Activated CD4-positive, alpha-beta T cell treated with anti-CD3 and anti-CD28 coated beads, Interleukin-10, Interleukin-2, amounts not matched to agents 100 ng/mL and 50 ng/mL, durations not matched to agents 16 hours and 8 hours (primary cell): ENCODE measurements at regions not wholly inside any gene's neighbourhood (a gene's known extent, or its start where the extent isn't known, plus 50 kb on each side); places are given as distances from the start of the nearest gene placed in this dataset.
A peak's percentile ranks its signal among the peaks of the same experiment; 100 is the strongest.

Source experiments
- DNase-seq: peaks from one replicate; pipeline ENCODE4 v3.0.0-alpha.2; 2020

DNA sequence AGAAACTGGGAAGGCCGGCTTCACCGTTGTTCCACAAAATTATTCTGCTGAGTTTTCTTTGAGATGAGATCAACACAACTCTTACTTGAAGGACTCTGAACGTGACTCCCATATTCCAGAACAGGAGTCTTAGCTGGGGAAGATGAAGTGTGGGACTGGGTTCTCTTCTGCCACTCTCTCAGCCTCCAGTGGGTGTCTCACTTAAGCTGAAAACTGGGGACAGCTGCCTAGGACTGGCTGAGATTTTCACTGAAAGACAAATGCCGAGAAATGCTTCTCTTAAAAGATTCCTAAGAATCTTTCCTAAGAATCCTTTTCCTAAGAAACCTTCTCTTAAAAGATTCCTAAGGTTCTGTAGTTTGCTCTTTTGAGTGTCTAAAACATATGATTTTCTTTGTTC lies 156.6 kb upstream of the LHCGR start:
- DNase-seq, result no peak

DNA sequence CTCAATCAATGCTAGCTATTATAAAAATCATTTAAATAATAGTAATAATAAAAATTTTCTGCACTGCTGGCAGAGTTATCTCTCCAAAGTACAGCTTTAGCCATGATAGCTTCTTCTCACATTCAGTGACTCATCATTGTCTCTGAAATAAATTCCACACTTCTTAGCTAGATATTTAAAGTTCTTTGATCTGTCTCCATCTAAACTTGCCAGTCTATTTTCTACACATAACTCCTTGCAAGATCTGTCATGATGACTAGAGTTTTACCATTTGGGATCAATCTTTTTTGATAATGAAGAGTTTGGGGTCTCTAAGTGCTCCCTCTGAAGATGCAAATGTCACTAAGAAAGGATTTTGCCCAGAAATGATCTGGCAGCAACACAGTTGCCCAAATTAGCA lies 155.4 kb upstream of the LHCGR start:
- DNase-seq, result no peak

DNA sequence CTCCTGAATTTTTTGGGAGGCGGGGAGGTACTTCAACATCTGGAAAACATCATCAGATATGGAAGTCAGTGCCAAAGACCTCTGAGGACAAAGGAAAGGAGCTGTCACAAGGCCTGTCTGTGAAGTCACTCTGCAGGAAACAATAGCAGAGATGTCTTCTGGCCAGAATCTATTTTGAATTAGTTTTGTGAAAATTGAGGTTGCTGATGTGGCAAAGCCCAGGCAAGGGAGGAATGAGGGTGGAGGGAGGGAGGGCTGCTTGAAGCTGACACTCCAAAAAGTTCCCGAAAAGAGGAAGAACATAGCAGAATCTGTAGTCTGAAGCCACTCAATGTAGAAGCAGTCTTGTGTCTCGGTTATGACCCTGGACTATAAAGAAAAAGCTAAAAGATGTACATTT lies 151.1 kb upstream of the LHCGR start:
- no peak for DNase-seq

DNA sequence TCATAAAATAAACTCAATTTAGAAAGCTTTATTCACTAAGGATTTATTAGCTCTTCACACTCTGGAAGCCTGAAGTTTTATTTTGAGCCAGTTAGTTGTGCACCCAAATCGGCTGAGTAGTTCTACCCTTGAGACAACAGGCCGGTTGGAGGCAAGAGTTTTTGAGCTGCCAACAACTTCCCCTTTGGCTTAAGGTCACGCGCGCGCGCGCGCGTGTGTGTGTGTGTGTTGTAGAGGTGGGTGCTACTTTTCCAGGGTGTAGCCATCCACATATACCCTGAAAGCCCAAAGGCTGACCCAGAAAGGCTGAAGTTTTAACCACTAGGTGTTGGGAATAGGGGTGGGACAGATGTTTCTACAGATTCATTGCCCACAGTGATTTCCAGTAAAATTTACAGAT lies 150.2 kb upstream of the LHCGR start:
- no peak for DNase-seq

DNA sequence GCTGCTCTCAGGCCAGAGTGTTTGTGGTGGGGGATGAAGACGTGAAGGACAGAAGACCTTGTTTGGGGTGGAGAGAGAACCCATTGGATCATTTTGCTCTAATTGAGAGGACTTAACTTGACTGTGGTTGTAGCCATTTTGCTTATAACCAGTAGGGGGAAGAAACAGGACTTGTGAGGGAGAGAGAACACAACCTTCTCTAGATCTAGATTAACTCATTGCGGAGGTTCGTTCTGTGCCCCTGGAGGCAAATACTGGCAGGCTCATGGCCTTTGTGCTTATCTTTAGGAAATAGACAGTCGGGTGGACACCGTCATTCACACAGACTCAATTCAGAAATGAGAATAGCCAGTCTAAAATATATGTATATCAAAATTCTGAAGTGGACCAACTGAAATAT lies 147.0 kb upstream of the LHCGR start:
- DNase-seq, result no peak

DNA sequence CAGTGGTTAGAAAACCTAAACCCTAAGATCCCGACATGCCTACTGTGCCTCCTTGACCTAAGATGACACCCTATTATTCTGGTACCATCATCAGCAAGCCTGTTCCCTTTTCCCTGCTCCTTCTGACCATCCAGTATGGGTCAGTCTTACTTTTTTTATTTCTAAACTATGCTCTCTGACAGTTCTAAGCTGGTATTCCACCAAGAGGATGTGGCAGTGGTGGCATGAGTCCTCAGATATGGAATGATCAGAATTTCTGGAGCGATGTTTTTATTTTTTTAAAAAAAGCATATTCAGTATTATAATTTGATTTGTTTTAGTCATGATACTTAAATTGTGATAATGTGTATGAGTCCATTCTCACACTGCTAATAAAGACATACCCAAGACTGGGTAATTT lies 145.9 kb upstream of the LHCGR start:
- DNase-seq, result no peak

DNA sequence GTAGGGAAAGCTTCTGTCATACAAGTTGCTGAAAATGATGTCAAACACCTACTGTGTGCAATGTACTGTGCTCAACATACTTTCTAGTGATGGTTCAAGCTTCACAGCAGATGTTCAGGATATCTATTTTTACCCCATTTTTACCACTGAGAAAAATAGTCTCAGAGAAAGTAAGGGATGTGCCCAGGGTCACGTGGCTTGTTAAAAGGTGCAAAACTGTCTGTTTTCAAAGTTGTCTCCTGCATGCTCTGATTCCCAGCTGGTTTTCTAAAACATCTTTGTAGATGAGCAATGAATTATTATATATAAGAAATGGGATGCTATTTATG lies 145.5 kb upstream of the LHCGR start:
- no peak for DNase-seq

DNA sequence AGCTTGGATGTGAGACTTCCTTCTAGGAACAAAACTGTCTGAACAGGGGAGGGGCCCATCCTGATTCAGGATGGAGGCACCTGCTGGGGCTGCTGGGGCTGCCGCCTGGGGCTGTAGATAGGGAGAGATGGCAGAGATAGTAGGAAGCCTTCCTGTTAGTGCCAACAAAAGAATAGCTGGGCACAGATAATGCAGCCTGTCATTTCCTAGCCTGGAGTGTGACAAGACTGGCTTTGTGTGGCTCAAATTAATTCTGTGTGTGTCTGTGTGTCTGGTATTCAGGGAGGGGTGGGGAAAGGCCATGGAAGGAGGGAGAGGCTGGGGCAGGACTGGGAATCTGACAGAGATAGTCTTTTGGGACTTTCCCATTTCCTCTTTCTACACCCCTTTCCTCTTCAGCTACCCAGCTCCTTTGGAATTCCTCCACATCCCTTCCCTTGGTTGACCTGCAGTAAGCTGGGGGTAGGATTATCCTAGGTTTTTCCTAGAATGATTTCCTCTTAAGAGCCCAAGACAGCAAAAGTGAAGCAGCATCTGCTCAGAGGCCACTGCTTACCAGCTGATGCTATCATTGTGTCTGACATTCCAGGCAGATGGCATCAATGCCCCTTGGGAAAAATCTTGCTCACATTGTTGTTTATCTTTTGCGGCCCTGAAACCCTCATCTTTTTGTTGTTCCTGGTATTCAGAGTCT lies 144.9 kb upstream of the LHCGR start:
- no peak for DNase-seq

DNA sequence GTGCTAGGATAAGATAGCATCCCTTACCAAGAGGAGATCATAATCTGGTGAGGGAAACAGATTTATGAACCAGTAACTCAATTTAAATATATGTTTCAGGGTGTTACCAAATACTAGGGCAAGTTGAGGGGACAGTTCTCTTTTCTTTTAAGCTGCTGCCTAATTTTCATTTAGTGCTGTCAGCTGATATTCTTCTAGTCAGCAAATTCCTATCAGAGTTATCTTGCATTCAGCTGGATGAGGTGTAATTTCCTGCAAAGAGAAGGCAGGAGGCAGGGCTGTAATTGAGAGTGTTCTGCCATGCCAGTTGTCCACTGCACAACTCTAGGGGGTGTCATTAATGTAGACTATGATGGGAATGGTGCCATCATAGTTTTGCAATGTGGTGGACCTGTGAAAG lies 141.3 kb upstream of the LHCGR start:
- no peak for DNase-seq

DNA sequence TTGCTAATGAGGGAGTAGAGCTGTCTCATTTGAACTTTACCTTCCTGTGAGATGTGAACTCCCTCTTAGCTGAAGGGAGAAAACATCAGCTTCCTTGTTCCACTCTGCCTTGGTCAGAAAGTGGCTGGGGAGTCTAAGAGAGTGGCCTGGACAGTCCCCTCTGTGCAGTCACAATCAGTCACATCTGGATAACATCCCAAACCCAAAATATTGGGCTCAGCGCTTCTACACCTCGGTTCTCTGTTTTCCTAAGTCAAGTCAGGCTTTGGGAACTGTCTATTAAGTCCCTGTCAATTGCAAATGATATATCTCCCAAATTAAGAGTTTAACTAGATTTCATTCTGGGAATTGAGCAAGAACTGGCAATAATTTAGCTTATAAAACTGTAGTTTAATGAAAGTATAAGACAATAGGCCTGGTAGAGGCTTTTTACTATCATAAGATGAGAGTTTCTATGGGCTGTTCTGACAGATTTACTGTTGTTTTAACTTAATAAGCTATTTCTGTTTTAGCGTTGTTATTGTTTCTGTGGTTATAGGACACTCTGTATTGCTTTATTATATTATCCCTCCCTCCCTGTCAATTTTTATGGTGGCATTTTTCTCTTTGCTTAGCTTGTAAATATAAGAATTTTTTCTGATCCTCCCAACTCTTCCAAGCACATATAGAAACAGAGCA lies 135.1 kb upstream of the LHCGR start:
- no peak for DNase-seq

DNA sequence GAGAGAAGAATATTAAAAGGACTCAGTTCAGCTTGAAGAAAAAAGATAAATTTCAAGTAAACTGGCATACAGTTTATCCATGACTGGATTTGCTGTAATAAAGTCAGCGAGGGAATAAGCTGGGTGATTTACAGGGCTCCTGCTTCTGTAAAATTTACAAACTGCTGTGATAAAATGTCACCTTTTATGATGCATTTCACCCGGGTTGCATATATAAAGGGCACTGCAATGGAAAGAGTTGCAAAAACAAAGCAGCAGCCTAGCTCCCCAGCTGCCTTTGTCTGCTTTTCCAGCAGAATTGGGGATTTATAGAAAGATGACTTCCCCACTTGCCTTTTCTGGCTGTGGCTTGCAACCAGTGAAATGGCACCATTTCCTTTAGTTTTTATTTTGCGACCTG lies 132.5 kb upstream of the LHCGR start:
- no peak for DNase-seq

DNA sequence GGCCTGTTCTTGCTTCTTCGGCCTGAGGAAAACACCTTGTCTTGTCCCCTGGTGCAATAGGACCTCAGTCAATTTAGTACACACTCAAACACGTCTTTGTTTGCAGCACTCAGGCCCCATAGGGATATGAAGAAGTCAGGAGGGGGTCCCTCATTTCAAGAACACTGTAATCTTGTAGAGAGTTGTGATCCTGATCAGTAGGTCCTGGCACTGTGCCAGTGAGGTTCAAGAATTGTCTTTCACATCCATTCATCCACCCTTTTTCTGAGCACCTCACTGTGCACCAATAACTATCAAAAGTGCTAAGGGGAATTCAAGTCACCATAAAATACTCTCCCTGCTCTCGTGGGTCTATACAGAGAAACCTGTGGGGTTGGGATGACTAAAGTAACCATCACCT lies 131.4 kb upstream of the LHCGR start:
- DNase-seq, result no peak

DNA sequence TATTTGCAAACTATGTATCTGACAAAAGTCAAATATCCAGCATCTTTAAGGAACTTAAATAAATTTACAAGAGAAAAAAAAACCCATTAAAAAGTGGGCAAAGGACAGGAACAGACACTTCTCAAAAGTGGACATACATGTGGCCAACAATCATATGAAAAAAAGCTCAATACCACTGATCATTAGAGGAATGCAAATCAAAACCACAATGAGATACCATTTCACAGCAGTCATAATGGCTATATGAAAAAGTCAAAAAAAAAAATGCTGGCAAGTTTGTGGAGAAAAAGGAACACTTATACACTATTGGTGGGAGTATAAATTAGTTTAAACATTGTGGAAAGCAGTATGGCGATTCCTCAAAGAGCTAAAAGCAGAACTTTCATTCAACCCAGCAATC lies 130.3 kb upstream of the LHCGR start:
- no peak for DNase-seq

DNA sequence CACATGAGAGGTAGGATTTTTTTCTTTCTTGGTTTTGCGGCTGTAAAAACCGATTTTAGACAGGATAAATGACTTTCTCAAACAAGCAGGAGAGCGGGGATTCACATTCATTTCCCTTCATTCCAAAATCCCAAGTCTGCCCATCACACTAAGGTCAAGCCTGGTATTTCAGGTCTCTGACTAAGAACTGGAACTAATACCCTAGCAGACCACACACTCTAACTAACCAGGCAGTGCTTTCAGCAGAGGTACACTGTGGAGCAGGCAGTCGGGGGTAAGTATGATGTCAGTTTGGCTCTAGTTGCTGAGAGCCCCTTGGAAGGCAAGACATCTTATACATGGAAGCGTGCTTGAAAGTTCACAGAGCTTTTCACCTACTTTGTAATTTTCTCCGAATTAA lies 128.1 kb upstream of the LHCGR start:
- DNase-seq, result no peak

DNA sequence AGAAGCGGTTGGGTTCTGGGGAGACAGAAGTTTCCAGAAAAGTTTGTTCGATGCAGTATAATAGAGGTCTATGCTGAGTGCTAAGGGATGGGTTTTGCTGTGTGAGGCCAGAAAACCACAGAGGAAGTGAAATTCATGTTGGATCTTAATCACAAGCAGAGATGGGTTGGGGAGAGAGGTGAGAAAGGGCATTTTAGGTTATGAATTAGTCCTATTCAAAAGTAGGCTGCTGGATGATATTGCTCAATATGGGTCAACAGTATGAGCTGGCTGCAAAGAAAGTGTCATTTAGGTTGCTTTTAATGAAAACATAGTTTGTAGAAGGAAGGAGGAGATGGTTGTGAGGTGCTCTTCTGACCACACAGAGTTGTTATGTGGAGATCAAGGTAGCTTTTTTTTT lies 118.8 kb upstream of the LHCGR start:
- peak; percentile 2 for DNase-seq

DNA sequence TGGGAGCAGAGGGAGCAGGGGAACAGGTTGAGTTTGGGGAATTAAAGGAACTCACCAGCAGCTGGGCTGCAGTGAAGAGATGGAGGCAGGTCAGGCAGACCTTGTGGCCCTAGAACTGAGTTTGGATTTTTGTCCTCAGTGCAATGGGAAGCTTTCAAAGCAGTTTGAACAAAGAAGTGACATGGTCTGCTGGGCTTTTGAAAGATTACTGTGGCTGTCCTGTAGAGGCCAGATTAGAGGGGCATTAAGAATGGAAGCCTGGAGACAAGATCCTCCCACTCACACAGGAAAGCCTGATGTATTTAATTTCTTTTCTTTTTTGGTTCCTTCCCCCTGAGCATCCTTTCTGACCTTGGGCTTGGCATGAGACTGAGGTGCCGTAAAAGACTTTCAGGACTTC lies 118.1 kb upstream of the LHCGR start:
- no peak for DNase-seq

DNA sequence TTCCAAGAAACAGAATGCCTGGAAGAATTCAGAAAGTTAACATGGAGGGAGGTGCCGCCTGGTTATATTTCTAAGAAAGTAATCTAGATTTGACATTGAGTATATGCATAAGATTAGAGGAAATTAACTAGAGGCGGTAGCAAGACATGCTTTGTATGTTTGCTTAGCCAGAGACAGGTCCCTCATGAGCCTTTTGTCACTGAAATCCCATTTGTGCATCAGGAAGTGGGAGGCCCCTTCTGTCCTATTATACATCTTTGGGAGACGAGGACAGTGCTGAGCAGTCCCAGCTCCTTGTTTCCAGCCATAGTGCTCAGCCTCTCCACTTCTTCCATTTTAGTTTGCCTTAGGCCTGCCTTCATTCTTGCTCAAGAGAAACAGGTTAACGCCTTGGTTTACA lies 115.4 kb upstream of the LHCGR start:
- no peak for DNase-seq

DNA sequence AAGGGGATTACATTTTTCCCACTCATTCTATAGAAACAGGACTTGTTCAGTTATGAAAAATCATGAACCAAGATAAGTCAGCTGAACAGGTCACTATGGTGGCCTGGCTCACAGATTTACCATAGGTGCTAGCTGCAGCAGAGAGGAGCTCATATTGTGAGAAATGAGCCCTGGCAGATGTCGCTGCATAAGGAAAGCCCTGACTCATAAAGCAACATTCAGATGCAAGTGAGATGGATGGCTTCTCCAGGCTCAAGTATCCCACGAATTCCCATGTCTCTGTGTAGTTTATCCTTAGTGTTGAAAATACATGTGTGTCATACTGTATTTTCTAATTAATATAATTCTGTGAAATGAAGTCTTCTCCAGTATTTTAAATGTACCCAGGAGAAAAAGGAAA lies 115.0 kb upstream of the LHCGR start:
- DNase-seq, result no peak

DNA sequence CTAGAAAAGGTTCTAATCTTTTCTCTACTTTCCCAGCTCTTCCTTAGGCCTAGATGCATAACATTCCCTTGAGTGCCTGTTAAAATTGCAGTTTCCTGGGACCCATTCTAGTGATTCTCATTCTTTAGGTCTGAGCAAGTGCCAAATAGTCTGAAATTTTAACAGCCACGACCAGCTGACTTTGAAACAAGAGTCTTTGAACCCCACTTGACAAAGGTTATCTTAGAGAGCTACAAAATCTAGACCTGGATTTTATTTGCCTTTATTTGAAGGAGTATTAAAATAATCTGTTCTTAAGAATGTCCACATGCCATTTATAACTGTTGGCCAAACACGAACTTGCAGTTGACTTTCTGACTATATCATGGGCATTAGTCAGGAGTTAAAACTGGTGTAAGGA lies 110.2 kb upstream of the LHCGR start:
- no peak for DNase-seq

DNA sequence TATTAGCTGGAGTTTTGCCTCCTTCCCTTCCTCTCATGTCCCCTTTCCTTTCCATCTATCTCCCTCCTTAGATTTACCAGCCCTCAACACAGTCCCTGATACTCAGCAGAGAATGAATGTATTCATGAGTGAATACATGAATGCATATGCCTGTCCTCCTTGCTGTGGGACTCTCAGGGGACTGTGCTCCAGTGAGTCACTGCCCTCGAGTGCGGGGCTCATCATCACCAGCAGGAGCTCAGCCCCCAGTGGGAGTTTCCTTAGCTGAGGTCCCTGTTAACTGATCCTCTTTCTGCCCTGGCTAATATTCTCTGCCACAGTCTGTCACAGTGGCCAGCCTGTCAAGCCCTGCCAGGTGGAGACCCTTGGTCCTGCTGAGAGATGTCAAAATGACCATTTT lies 104.9 kb upstream of the LHCGR start:
- no peak for DNase-seq

DNA sequence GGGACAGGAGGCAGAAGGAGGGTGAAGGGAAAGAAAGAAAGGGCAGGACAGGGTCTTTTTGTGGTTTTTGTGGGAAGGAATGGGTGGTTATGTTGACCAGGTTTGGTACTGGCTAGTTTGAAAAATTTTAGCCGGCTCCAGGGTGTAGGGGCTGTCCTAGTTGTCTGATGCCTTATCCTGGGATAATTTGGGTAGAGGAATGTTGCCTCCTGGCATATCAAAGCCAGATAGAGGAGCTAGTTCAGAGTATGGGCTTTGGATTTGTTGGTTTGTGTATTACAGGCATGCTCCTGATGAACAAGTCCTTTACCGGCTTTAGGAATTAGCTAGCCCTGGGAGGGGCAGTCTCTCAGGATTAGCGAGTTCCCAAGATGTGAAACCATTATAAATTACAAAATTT lies 101.1 kb upstream of the LHCGR start:
- no peak for DNase-seq

DNA sequence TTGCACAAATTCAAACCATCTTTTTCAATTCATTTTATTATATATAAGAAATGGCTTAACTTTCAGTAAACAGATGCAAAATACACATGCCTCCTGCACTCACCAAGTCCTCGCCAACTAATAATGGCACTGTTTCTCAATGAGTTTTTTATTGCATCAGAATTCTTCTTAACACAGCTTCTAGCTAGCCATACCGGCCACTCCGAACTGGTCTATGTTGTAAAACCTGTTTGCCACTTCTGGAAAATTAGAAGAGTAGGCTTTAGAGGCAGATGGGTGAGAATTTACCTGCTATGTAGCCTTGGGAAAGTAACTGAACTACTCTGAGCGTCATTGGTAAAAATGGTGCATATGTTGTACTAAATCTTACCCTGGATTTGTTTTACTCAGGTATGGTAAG lies 100.6 kb upstream of the LHCGR start:
- no peak for DNase-seq

DNA sequence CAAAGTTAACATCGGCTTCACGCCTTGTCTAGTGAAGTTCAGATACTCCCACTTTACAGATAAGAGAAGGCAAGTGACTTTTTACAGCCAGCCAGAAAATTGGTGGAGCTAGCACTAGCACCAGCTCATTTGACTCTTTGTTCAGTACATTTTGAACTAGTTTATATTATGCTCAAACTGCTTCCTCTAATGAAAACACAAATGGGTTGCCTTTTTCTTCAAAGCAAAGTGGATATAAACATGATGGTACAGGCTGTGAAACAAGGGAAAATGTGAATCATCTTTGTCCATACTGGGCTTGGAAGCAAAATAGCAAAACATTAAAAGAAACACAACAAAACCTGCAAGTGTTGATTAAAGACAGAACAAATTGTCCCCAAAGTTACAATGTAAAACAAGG lies 99.6 kb upstream of the LHCGR start:
- no peak for DNase-seq

DNA sequence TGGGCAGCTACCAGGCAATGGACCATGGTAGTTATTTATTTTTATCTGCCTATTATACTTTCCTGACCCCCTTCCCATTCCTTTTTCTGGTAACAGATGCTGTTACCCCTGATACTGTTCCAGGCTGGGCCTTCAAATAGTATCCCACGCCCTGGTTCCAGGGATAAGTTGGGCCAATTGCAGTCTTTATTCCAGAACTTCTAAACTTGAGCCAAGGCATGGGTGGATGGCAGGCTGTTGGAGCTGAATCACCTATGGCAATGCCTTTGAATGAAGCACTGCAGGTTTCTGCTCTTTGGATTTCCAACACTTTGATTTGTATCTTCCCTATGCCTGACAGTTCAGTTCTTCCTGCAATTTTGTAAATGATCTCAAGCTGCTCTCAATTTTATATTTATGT lies 99.2 kb upstream of the LHCGR start:
- DNase-seq, result no peak

DNA sequence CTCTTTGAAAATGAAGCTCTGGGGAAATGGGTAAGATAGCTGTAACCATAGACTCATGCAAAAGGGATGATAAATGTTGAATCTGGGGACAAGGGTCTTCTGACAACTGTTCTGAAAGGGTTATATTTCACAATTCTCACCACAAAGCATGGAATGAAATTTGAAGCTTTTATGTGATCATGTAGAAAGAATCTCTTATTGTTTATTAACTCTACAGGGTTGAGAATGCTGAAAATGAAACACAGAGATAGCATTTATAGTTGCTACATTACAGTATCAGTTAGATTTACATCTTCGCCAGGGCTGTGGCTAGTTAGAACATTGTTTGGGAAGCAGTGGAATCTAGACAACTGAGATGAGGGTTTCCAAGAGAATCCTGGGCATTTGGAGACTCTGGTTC lies 97.4 kb upstream of the LHCGR start:
- DNase-seq, result no peak

DNA sequence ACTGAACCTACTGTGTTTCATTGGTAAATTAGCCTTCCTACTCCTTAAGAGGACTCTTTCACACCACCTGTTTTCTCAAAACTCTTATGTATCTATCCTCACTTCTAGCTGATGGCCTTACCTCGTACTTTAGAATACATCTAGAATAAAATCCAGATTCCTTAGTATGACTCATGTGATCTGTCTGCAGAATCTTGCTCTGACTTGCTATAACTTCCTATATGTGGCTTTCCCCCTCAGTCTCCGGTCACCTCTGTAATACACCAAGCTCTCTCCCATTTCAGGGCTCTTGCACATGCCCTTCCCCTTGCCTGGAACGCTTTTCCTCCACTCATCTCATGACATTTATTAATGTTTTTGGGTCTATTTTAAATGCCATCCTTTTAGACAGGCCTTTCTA lies 95.6 kb upstream of the LHCGR start:
- DNase-seq, result no peak
